ENCODE measurements at regions not wholly inside any gene's neighbourhood (a gene's known extent, or its start where the extent isn't known, plus 50 kb on each side); places are given as distances from the start of the nearest gene placed in this dataset.

- H3K27ac Mint-ChIP-seq, result no peak overlapping the region
- no peaks in the 10 kb centered on the region for H3K27me3 ChIP-seq (ENCODE audit: insufficient read depth, low read length)
- H3K23me2 ChIP-seq (ENCODE audit: insufficient read length, low read depth, low read length, poor library complexity, severe bottlenecking), result no peaks in the 10 kb centered on the region
- no peak overlapping the region for H4K8ac ChIP-seq (replicated peaks; ENCODE audit: insufficient read length, low read depth, low read length)
- H3K27ac ChIP-seq (ENCODE audit: insufficient read length, low read depth, low read length), result no peak overlapping the region
- H3K4me1 ChIP-seq (ENCODE audit: insufficient read depth, low read length), result peaks cover 2% of the 10 kb centered on the region; the same call in 1 of the 2 replicates
- H3K4me2 ChIP-seq (ENCODE audit: insufficient read depth, insufficient read length, low read length), result no peak overlapping the region
- no peak overlapping the region for H2BK5ac ChIP-seq (ENCODE audit: insufficient read length, low read length)
- no peak overlapping the region for H2AFZ ChIP-seq (ENCODE audit: low read length)
- no peak overlapping the region for H3K4ac ChIP-seq (ENCODE audit: low read depth, low read length)
- H2BK15ac ChIP-seq (ENCODE audit: low read depth, low read length), result no peak overlapping the region
- no peak overlapping the region for H3K4me3 Mint-ChIP-seq
- H4K91ac ChIP-seq (ENCODE audit: insufficient read length, low read depth, low read length), result no peak overlapping the region
- no peak overlapping the region for H2BK12ac ChIP-seq (ENCODE audit: insufficient read length, low read depth, low read length)
- no peak for DNase-seq
- TF ChIP-seq CTCF (conservative IDR thresholded peaks at IDR 0.05), result no peak
- H3T11ph ChIP-seq (ENCODE audit: low read length), result no peak overlapping the region
- no peaks in the 10 kb centered on the region for H3K79me1 ChIP-seq (ENCODE audit: insufficient read depth, low read depth, low read length, poor library complexity, severe bottlenecking)
- no peak overlapping the region for H2AK5ac ChIP-seq (ENCODE audit: insufficient read length, low read length)
- no peak overlapping the region for H2BK120ac ChIP-seq (ENCODE audit: low read depth, low read length, poor library complexity, severe bottlenecking)
- no CpG with 5 or more reads among the region's 1 CpG for WGBS (ENCODE audit: extremely low coverage, insufficient read length, low lambda C conversion rate)
- no peak overlapping the region for H3K14ac ChIP-seq (ENCODE audit: insufficient read depth, low read length)
- no peak overlapping the region for H3K23ac ChIP-seq (ENCODE audit: insufficient read length, low read depth, low read length)
- peaks cover 0 to 5% (median 3%) of the 10 kb centered on the region in 3 experiments; a peak in 5 of 7 replicates for H3K36me3 Mint-ChIP-seq (ENCODE audit: insufficient read depth in 1 of 3, low read depth in 3 of 3)
- H3K18ac ChIP-seq (ENCODE audit: insufficient read length, low read depth, low read length), result no peak overlapping the region
- H3K79me2 ChIP-seq (ENCODE audit: insufficient read depth, low read length), result no peaks in the 10 kb centered on the region
- no peak overlapping the region for H3K9ac ChIP-seq (ENCODE audit: extremely low read depth, insufficient read length, low read length)
- H2BK20ac ChIP-seq (ENCODE audit: low read depth, low read length, poor library complexity, severe bottlenecking), result no peak overlapping the region
- peaks cover 3% of the 10 kb centered on the region in 2 experiments; a peak in 3 of 5 replicates for H3K9me3 Mint-ChIP-seq
- H3K9me3 ChIP-seq (ENCODE audit: control insufficient read depth, low read depth, low read length), result no peaks in the 10 kb centered on the region
- no peaks in the 10 kb centered on the region for H4K20me1 ChIP-seq (ENCODE audit: control insufficient read depth, insufficient read depth, insufficient read length)
- no peaks in the 10 kb centered on the region for H3K27me3 Mint-ChIP-seq (ENCODE audit: low read depth)
- peaks cover 22% of the 10 kb centered on the region in 2 experiments for H3K4me1 Mint-ChIP-seq
- no peak overlapping the region for H4K5ac ChIP-seq (ENCODE audit: insufficient read length, low read depth, low read length)
- H3K56ac ChIP-seq (ENCODE audit: insufficient read length, low read depth, low read length), result no peak overlapping the region
Observed at GRCh38 chr18:51458861-51459260, 261.4 kb upstream of the MEX3C start.
